Amniotic epithelial cell (primary cell): ENCODE measurements at regions not wholly inside any gene's neighbourhood (a gene's known extent, or its start where the extent isn't known, plus 50 kb on each side); places are given as distances from the start of the nearest gene placed in this dataset.

Experiments
- DNase-seq: peaks from one replicate; pipeline ENCODE4 v3.0.0-alpha.2; 2010; ENCODE audit warnings: low read depth

GRCh38 chr9:20291201-20291600 lies 331.1 kb downstream of the MLLT3 start:
- no peak for DNase-seq

GRCh38 chr9:20290257-20290656 lies 332.0 kb downstream of the MLLT3 start:
- no peak for DNase-seq

GRCh38 chr9:20289423-20290010 lies 332.8 kb downstream of the MLLT3 start:
- no peak for DNase-seq

- no peak for DNase-seq
Observed at GRCh38 chr9:20286969-20287368, 335.3 kb downstream of the MLLT3 start.

GRCh38 chr9:20286154-20286700 lies 336.1 kb downstream of the MLLT3 start:
- no peak for DNase-seq

GRCh38 chr9:20284601-20285289 lies 337.6 kb downstream of the MLLT3 start:
- DNase-seq: no peak

GRCh38 chr9:20280330-20280729 lies 342.0 kb downstream of the MLLT3 start:
- no peak for DNase-seq

GRCh38 chr9:20276762-20277161 lies 345.5 kb downstream of the MLLT3 start:
- DNase-seq: no peak

GRCh38 chr9:20271723-20272122 lies 350.6 kb downstream of the MLLT3 start:
- DNase-seq: no peak

- no peak for DNase-seq
Observed at GRCh38 chr9:20271096-20271495, 351.2 kb downstream of the MLLT3 start.

GRCh38 chr9:20270161-20270560 lies 352.1 kb downstream of the MLLT3 start:
- no peak for DNase-seq

GRCh38 chr9:20269620-20270019 lies 352.7 kb downstream of the MLLT3 start:
- no peak for DNase-seq

GRCh38 chr9:20264896-20265295 lies 357.4 kb downstream of the MLLT3 start:
- no peak for DNase-seq

GRCh38 chr9:20262611-20263010 lies 359.7 kb downstream of the MLLT3 start:
- no peak for DNase-seq

GRCh38 chr9:20256284-20256948 lies 365.9 kb downstream of the MLLT3 start:
- DNase-seq: no peak

- DNase-seq: no peak
Observed at GRCh38 chr9:20255052-20255451, 367.2 kb downstream of the MLLT3 start.

GRCh38 chr9:20253635-20254034 lies 368.7 kb downstream of the MLLT3 start:
- DNase-seq: peak; percentile 3

GRCh38 chr9:20252778-20253177 lies 369.5 kb downstream of the MLLT3 start:
- no peak for DNase-seq

- no peak for DNase-seq
Observed at GRCh38 chr9:20250791-20251190, 371.5 kb downstream of the MLLT3 start.

GRCh38 chr9:20244271-20244670 lies 378.0 kb downstream of the MLLT3 start:
- DNase-seq: no peak

GRCh38 chr9:20243841-20244240 lies 378.5 kb downstream of the MLLT3 start:
- DNase-seq: no peak

GRCh38 chr9:20242510-20243189 lies 379.6 kb downstream of the MLLT3 start:
- no peak for DNase-seq

GRCh38 chr9:20240498-20240897 lies 381.8 kb downstream of the MLLT3 start:
- no peak for DNase-seq
